GM12864 (cell line): ENCODE measurements at regions not wholly inside any gene's neighbourhood (a gene's known extent, or its start where the extent isn't known, plus 50 kb on each side); places are given as distances from the start of the nearest gene placed in this dataset.
"Not testable (repeated sequence)": the region's sequence is repeated elsewhere in the genome, so short reads cannot be mapped to it uniquely, and the experiment has no call there.

ENCODE experiments used
- DNase-seq: peaks from one replicate; pipeline ENCODE4 v3.0.0-alpha.2; 2011; ENCODE audit warnings: low read depth
- H3K4me3 ChIP-seq: 2 replicates; pipeline ENCODE4 v1.5.1; 2011; ENCODE audit warnings: mild to moderate bottlenecking, low read depth, low read length, control low read depth
- TF ChIP-seq, protein P1 (sequence below): IDR thresholded peaks from 2 replicates; pipeline ENCODE4 v1.5.1; 2011; ENCODE audit warnings: low read depth, mild to moderate bottlenecking, moderate library complexity, low read length, control low read depth, inconsistent platforms; ENCODE audit errors: missing control alignments

DNA sequence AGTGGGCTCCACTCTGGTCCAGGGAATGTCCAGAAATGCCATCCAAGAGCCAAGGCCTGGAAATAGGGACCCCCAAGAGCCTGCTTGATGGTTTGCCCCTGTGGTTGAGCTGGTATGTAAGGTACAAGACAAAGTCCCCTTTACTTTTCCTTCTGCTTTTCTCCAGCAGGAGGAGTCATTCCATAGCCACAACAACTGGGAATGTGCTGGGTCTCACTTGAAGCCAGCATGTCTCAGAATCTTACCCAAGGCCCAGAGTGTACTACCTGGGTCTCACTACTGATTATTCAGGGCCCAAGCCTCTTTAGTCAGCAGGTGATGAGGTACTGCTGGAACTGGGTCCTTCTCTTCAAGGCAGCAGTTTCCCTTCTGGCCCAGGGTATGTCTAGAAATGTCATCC, 62.1 kb upstream of the CD55 start:
- no peak for DNase-seq
- no peak overlapping the region for H3K4me3 ChIP-seq
- TF ChIP-seq, protein P1, sequence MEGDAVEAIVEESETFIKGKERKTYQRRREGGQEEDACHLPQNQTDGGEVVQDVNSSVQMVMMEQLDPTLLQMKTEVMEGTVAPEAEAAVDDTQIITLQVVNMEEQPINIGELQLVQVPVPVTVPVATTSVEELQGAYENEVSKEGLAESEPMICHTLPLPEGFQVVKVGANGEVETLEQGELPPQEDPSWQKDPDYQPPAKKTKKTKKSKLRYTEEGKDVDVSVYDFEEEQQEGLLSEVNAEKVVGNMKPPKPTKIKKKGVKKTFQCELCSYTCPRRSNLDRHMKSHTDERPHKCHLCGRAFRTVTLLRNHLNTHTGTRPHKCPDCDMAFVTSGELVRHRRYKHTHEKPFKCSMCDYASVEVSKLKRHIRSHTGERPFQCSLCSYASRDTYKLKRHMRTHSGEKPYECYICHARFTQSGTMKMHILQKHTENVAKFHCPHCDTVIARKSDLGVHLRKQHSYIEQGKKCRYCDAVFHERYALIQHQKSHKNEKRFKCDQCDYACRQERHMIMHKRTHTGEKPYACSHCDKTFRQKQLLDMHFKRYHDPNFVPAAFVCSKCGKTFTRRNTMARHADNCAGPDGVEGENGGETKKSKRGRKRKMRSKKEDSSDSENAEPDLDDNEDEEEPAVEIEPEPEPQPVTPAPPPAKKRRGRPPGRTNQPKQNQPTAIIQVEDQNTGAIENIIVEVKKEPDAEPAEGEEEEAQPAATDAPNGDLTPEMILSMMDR: peak; percentile 5

DNA sequence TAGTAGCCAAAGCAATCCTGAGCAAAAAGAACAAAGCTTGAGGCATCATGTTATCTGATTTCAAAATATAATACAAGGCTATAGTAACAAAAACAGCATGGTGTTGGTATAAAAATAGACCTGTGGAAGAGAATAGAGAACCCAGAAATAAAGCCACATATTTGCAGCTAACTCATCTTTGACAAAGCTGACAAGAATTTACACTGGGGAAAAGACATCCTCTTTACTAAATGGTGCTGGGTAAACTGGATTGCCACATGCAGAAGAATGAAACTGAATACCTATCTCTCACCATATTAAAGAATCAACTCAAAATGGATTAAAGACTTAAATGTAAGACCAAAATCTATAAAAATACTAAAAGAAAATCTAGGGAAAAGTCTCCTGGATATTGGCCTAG, 59.5 kb upstream of the CD55 start:
- H3K4me3 ChIP-seq: no peak overlapping the region
- TF ChIP-seq, protein P1: no peak
- no peak for DNase-seq

DNA sequence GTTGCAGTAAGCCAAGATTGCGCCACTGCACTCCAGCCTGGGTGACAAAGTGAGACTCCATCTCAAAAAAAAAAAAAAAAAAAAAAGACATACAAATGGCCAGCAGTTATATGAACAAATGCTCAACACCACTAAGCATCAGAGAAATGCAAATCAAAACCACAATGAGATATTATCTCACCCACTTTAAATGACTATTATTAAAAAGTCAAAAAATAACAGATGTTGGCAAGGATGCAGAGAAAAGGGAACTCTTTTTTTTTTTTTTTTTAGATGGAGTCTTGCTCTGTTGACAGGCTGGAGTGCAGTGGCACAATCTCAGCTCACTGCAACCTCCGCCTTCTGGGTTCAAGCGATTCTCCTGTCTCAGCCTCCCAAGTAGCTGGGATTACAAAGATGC, 58.6 kb upstream of the CD55 start:
- not testable (repeated sequence) for H3K4me3 ChIP-seq, DNase-seq

GRCh38 chr1:207264663-207265252, 56.7 kb upstream of the CD55 start:
- TF ChIP-seq, protein P1: no peak
- no peak overlapping the region for H3K4me3 ChIP-seq
- DNase-seq: no peak

GRCh38 chr1:207268337-207268736, 53.1 kb upstream of the CD55 start:
- H3K4me3 ChIP-seq: no peak overlapping the region
- no peak for DNase-seq
- TF ChIP-seq, protein P1: no peak

GRCh38 chr1:207268753-207269511, 52.5 kb upstream of the CD55 start:
- no peak overlapping the region for H3K4me3 ChIP-seq
- TF ChIP-seq, protein P1: no peak
- DNase-seq: no peak
